GM19025 (cell line): ENCODE measurements at regions not wholly inside any gene's neighbourhood (a gene's known extent, or its start where the extent isn't known, plus 50 kb on each side); places are given as distances from the start of the nearest gene placed in this dataset.

Experiments
- ATAC-seq: cut with Tn5 transposase; IDR thresholded peaks from one replicate; pipeline ENCODE4 v1.9.1; 2021; ENCODE audit warnings: mild to moderate bottlenecking, low read depth, moderate library complexity; ENCODE audit not compliant: unreplicated experiment

- ATAC-seq: no peak
These were observed 212.3 kb downstream of the DKK1 start for GRCh38 chr10:52526251-52526823.

- no peak for ATAC-seq
These were observed 218.7 kb downstream of the DKK1 start for GRCh38 chr10:52532650-52533290.

- no peak for ATAC-seq
These were observed 219.9 kb downstream of the DKK1 start for GRCh38 chr10:52533986-52534385.

GRCh38 chr10:52539463-52539862 lies 225.4 kb downstream of the DKK1 start:
- no peak for ATAC-seq

- ATAC-seq: no peak
These were observed 226.5 kb downstream of the DKK1 start for GRCh38 chr10:52540479-52540984.

- no peak for ATAC-seq
These were observed 227.0 kb downstream of the DKK1 start for GRCh38 chr10:52541006-52541473.

GRCh38 chr10:52542906-52543305 lies 228.8 kb downstream of the DKK1 start:
- ATAC-seq: no peak

- ATAC-seq: no peak
These were observed 221.5 kb downstream of the MBL2 start for GRCh38 chr10:52551046-52551445.

- ATAC-seq: no peak
These were observed 214.5 kb downstream of the MBL2 start for GRCh38 chr10:52558090-52558489.

GRCh38 chr10:52561322-52561721 lies 211.3 kb downstream of the MBL2 start:
- ATAC-seq: no peak

- no peak for ATAC-seq
These were observed 209.2 kb downstream of the MBL2 start for GRCh38 chr10:52563360-52563759.

- ATAC-seq: no peak
These were observed 205.9 kb downstream of the MBL2 start for GRCh38 chr10:52566471-52567246.

- no peak for ATAC-seq
These were observed 205.4 kb downstream of the MBL2 start for GRCh38 chr10:52567247-52567580.

GRCh38 chr10:52568309-52568708 lies 204.3 kb downstream of the MBL2 start:
- ATAC-seq: no peak

GRCh38 chr10:52570490-52570889 lies 202.1 kb downstream of the MBL2 start:
- ATAC-seq: no peak

GRCh38 chr10:52571018-52571417 lies 201.6 kb downstream of the MBL2 start:
- no peak for ATAC-seq

GRCh38 chr10:52571516-52572182 lies 200.9 kb downstream of the MBL2 start:
- no peak for ATAC-seq

- ATAC-seq: no peak
These were observed 199.2 kb downstream of the MBL2 start for GRCh38 chr10:52573347-52573746.

- no peak for ATAC-seq
These were observed 197.9 kb downstream of the MBL2 start for GRCh38 chr10:52574697-52575096.

- no peak for ATAC-seq
These were observed 195.5 kb downstream of the MBL2 start for GRCh38 chr10:52577047-52577446.

- ATAC-seq: no peak
These were observed 193.6 kb downstream of the MBL2 start for GRCh38 chr10:52578871-52579405.
